ENCODE measurements at regions not wholly inside any gene's neighbourhood (a gene's known extent, or its start where the extent isn't known, plus 50 kb on each side); places are given as distances from the start of the nearest gene placed in this dataset.

DNA sequence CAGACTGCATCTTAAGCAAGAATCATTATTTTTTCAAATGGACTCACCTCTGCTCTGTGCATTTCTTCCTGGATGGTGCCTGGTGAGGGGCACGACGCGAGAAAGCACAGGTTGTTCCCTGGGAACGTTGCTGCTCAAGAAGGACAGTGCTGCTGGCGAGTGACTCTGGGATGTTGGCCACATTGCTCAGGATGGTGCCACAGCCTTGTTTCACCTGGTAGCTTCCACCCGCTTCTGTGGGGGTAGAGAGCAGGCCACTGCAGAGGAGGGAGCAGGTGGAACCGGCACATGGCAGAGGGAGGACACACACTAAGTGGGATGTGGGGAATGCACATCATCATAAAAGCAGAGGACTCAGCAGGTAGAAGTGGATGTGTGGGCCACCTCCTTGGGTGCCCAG is 444.7 kb downstream of the TCERG1L start:
- no peak for TF ChIP-seq EZH2phosphoT487 (IDR thresholded peaks at IDR 0.05; ENCODE audit: borderline replicate concordance)
- TF ChIP-seq, protein P1, sequence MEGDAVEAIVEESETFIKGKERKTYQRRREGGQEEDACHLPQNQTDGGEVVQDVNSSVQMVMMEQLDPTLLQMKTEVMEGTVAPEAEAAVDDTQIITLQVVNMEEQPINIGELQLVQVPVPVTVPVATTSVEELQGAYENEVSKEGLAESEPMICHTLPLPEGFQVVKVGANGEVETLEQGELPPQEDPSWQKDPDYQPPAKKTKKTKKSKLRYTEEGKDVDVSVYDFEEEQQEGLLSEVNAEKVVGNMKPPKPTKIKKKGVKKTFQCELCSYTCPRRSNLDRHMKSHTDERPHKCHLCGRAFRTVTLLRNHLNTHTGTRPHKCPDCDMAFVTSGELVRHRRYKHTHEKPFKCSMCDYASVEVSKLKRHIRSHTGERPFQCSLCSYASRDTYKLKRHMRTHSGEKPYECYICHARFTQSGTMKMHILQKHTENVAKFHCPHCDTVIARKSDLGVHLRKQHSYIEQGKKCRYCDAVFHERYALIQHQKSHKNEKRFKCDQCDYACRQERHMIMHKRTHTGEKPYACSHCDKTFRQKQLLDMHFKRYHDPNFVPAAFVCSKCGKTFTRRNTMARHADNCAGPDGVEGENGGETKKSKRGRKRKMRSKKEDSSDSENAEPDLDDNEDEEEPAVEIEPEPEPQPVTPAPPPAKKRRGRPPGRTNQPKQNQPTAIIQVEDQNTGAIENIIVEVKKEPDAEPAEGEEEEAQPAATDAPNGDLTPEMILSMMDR (conservative IDR thresholded peaks at IDR 0.05; ENCODE audit: low read length), result no peak

DNA sequence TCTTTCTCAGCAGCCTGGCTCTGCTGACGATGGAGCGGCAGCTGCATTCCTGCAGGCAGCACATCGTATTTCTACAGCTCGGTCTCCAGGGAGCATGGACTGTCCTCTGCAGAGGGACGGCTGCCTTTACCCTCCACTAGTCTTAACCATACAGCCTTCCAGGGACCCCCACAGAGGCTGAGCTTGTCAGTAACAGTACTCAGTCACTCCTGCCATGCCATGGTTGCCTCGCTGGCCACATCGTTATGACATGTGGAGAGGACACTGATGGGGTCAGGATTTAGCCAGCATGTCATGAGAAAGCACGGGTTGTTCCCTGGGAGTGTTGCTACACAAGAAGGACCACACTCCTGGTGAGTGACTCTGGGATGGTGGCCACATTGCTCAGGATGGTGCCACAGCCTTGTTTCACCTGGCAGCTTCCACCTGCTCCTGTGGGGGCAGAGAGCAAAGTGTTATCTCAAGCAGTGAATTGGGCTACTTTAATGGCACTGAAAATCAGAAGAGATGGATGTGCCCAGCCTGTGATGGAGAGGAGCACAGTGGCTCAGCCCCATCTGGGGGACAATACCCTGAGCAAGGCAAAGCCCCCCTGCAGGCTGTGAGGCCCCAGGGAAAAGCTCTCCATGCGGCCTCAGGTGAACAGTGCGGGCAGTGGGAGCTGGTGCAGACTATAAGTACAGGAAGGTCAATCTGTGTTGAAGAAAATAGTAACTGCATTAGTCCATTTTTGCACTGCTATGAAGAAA is 443.9 kb downstream of the TCERG1L start:
- Histone ChIP-seq H3K79me2 (ENCODE audit: insufficient read depth, low read length) (no peaks in the 10 kb centered on the region), H3K9me2 (replicated peaks; ENCODE audit: low read depth, low read length) (no peaks in the 10 kb centered on the region), H3K4me3 (ENCODE audit: low read length, poor library complexity, severe bottlenecking) (no peak overlapping the region), H3F3A (ENCODE audit: low read depth) (no peaks in the 10 kb centered on the region), H3K9ac (ENCODE audit: low read depth, low read length, poor library complexity, severe bottlenecking) (no peak overlapping the region), H4K20me1 (ENCODE audit: insufficient read depth, low read length, poor library complexity, severe bottlenecking) (no peaks in the 10 kb centered on the region), H3K4me1 (ENCODE audit: insufficient read depth, low read length, poor library complexity, severe bottlenecking) (no peaks in the 10 kb centered on the region), H3K36me3 (ENCODE audit: insufficient read depth, low read length) (no peaks in the 10 kb centered on the region), H3K4me2 (ENCODE audit: low read depth, low read length, poor library complexity, severe bottlenecking) (no peak overlapping the region), H3K27me3 (ENCODE audit: insufficient read depth, low read length, poor library complexity, severe bottlenecking) (no peaks in the 10 kb centered on the region), H3K9me3 (ENCODE audit: insufficient read depth, low read depth, low read length) (peaks cover 8% of the 10 kb centered on the region; the same call in 1 of the 2 replicates), H2AFZ (ENCODE audit: low read length) (no peak overlapping the region)
- no peak for TF ChIP-seq EZH2phosphoT487 (IDR thresholded peaks at IDR 0.05; ENCODE audit: borderline replicate concordance)
- TF ChIP-seq, protein P1 (conservative IDR thresholded peaks at IDR 0.05; ENCODE audit: low read length), result no peak

More for the DNA sequence above, 444.7 kb downstream of the TCERG1L start:
- H3K9ac ChIP-seq (ENCODE audit: low read depth, low read length, poor library complexity, severe bottlenecking), result no peak overlapping the region
- H3K36me3 ChIP-seq (ENCODE audit: insufficient read depth, low read length), result no peaks in the 10 kb centered on the region
- H2AFZ ChIP-seq (ENCODE audit: low read length), result no peak overlapping the region
- H3K27me3 ChIP-seq (ENCODE audit: insufficient read depth, low read length, poor library complexity, severe bottlenecking), result no peaks in the 10 kb centered on the region
- no peak overlapping the region for H3K4me3 ChIP-seq (ENCODE audit: low read length, poor library complexity, severe bottlenecking)
- H3K9me3 ChIP-seq (ENCODE audit: insufficient read depth, low read depth, low read length), result peaks cover 8% of the 10 kb centered on the region; the same call in 1 of the 2 replicates
- no peaks in the 10 kb centered on the region for H3F3A ChIP-seq (ENCODE audit: low read depth)
- H3K79me2 ChIP-seq (ENCODE audit: insufficient read depth, low read length), result no peaks in the 10 kb centered on the region
- H3K4me2 ChIP-seq (ENCODE audit: low read depth, low read length, poor library complexity, severe bottlenecking), result no peak overlapping the region
- H4K20me1 ChIP-seq (ENCODE audit: insufficient read depth, low read length, poor library complexity, severe bottlenecking), result no peaks in the 10 kb centered on the region
- H3K4me1 ChIP-seq (ENCODE audit: insufficient read depth, low read length, poor library complexity, severe bottlenecking), result no peaks in the 10 kb centered on the region
- H3K9me2 ChIP-seq (replicated peaks; ENCODE audit: low read depth, low read length), result no peaks in the 10 kb centered on the region

DNA sequence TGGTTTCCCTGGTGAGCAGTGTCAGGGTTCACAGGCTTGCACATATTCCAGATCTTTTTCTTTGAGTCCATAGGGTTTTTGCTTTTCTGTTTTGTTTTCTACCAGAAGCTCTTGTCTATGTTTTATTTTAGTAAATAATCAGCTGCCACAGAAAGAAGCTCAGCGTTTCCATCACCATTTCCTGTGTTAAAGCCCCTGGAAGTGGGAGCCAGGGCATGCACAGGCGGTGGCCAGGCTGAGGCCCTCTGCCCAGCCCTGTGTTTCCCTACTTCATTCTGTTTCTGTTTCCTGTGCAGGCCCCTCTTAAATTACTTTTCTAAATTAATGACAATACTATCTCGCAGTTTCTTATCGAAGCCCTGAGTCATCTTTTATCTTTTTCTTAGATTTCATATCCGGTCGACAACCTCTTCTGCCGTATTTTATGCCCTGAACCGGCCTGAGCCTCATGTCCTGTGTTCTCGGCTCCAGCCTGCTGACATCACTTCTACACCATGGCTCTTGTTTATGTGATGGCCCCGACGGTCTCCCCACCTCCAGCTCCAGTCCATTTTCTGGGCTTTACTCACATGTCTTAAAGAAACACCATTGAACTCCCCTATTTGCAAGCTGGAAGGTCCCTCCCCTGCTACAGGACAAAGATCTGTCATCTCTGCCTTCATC is 442.2 kb downstream of the TCERG1L start:
- no peak overlapping the region for H3K4me2 ChIP-seq (ENCODE audit: low read depth, low read length, poor library complexity, severe bottlenecking)

More for the DNA sequence above, 442.2 kb downstream of the TCERG1L start:
- H3K27me3 ChIP-seq (ENCODE audit: insufficient read depth, low read length, poor library complexity, severe bottlenecking), result no peaks in the 10 kb centered on the region
- no peaks in the 10 kb centered on the region for H3K36me3 ChIP-seq (ENCODE audit: insufficient read depth, low read length)
- H3K79me2 ChIP-seq (ENCODE audit: insufficient read depth, low read length), result no peaks in the 10 kb centered on the region
- no peak overlapping the region for H2AFZ ChIP-seq (ENCODE audit: low read length)
- H4K20me1 ChIP-seq (ENCODE audit: insufficient read depth, low read length, poor library complexity, severe bottlenecking), result no peaks in the 10 kb centered on the region
- TF ChIP-seq, protein P1 (conservative IDR thresholded peaks at IDR 0.05; ENCODE audit: low read length), result no peak
- TF ChIP-seq EZH2phosphoT487 (IDR thresholded peaks at IDR 0.05; ENCODE audit: borderline replicate concordance), result no peak
- H3K4me1 ChIP-seq (ENCODE audit: insufficient read depth, low read length, poor library complexity, severe bottlenecking), result no peaks in the 10 kb centered on the region
- H3K9me3 ChIP-seq (ENCODE audit: insufficient read depth, low read depth, low read length), result peaks cover 8% of the 10 kb centered on the region; the same call in 1 of the 2 replicates
- no peaks in the 10 kb centered on the region for H3F3A ChIP-seq (ENCODE audit: low read depth)
- no peaks in the 10 kb centered on the region for H3K9me2 ChIP-seq (replicated peaks; ENCODE audit: low read depth, low read length)
- H3K9ac ChIP-seq (ENCODE audit: low read depth, low read length, poor library complexity, severe bottlenecking), result no peak overlapping the region
- no peak overlapping the region for H3K4me3 ChIP-seq (ENCODE audit: low read length, poor library complexity, severe bottlenecking)
